ENCODE measurements at regions not wholly inside any gene's neighbourhood (a gene's known extent, or its start where the extent isn't known, plus 50 kb on each side); places are given as distances from the start of the nearest gene placed in this dataset.

DNA sequence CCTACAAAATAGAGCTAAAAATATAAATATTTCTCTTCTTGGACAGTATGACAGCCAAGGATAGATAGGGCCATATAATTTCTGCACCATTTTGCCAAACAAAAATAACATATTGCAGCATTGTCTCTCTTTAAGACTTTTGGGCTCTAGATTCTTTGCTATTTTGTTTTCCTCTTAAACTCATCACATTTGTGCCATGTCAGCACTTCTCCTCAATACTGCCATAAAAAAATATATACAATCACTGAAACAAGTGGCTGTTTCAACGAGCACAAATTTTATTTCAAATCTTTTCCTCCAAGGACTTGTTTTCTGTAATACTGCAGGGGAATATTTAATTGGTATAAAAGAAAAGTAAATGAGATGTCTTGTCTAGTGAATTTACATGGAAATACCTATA lies 1570.0 kb upstream of the NUDT12 start:
- no peak overlapping the region for H3K4me3 ChIP-seq (ENCODE audit: low read depth, low read length)
- TF ChIP-seq MYNN (tag by site-specific recombination; IDR thresholded peaks at IDR 0.05; ENCODE audit: borderline replicate concordance) (no peak), GLI4 (tag by site-specific recombination; IDR thresholded peaks at IDR 0.05) (no peak), REPIN1 (tag by site-specific recombination; IDR thresholded peaks at IDR 0.05; ENCODE audit: low read depth) (no peak), ZNF660 (tag by site-specific recombination; IDR thresholded peaks at IDR 0.05) (no peak), ZNF623 (tag by site-specific recombination; IDR thresholded peaks at IDR 0.05) (no peak), ZFP69B (tag by site-specific recombination; IDR thresholded peaks at IDR 0.05) (no peak), GLIS2 (tag by site-specific recombination; IDR thresholded peaks at IDR 0.05) (no peak), TRIM28 (IDR thresholded peaks at IDR 0.05; ENCODE audit: borderline replicate concordance, low read length) (no peak), ZNF501 (tag by site-specific recombination; IDR thresholded peaks at IDR 0.05) (no peak), ZBTB8A (tag by site-specific recombination; IDR thresholded peaks at IDR 0.05) (no peak), ZNF791 (tag by site-specific recombination; IDR thresholded peaks at IDR 0.05) (no peak), ZNF354C (tag by site-specific recombination; IDR thresholded peaks at IDR 0.05; ENCODE audit: borderline replicate concordance, low read depth) (no peak), ZBTB1 (tag by site-specific recombination; IDR thresholded peaks at IDR 0.05) (no peak), ZNF747 (tag by site-specific recombination; IDR thresholded peaks at IDR 0.05) (no peak), BCL11A (tag by site-specific recombination; IDR thresholded peaks at IDR 0.05; ENCODE audit: low read depth) (no peak), ZNF138 (tag by site-specific recombination; IDR thresholded peaks at IDR 0.05; ENCODE audit: borderline replicate concordance) (no peak)
- TF ChIP-seq, protein P1, sequence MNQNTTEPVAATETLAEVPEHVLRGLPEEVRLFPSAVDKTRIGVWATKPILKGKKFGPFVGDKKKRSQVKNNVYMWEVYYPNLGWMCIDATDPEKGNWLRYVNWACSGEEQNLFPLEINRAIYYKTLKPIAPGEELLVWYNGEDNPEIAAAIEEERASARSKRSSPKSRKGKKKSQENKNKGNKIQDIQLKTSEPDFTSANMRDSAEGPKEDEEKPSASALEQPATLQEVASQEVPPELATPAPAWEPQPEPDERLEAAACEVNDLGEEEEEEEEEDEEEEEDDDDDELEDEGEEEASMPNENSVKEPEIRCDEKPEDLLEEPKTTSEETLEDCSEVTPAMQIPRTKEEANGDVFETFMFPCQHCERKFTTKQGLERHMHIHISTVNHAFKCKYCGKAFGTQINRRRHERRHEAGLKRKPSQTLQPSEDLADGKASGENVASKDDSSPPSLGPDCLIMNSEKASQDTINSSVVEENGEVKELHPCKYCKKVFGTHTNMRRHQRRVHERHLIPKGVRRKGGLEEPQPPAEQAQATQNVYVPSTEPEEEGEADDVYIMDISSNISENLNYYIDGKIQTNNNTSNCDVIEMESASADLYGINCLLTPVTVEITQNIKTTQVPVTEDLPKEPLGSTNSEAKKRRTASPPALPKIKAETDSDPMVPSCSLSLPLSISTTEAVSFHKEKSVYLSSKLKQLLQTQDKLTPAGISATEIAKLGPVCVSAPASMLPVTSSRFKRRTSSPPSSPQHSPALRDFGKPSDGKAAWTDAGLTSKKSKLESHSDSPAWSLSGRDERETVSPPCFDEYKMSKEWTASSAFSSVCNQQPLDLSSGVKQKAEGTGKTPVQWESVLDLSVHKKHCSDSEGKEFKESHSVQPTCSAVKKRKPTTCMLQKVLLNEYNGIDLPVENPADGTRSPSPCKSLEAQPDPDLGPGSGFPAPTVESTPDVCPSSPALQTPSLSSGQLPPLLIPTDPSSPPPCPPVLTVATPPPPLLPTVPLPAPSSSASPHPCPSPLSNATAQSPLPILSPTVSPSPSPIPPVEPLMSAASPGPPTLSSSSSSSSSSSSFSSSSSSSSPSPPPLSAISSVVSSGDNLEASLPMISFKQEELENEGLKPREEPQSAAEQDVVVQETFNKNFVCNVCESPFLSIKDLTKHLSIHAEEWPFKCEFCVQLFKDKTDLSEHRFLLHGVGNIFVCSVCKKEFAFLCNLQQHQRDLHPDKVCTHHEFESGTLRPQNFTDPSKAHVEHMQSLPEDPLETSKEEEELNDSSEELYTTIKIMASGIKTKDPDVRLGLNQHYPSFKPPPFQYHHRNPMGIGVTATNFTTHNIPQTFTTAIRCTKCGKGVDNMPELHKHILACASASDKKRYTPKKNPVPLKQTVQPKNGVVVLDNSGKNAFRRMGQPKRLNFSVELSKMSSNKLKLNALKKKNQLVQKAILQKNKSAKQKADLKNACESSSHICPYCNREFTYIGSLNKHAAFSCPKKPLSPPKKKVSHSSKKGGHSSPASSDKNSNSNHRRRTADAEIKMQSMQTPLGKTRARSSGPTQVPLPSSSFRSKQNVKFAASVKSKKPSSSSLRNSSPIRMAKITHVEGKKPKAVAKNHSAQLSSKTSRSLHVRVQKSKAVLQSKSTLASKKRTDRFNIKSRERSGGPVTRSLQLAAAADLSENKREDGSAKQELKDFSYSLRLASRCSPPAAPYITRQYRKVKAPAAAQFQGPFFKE (tag by site-specific recombination; IDR thresholded peaks at IDR 0.05; ENCODE audit: borderline replicate concordance), result no peak
- TF ChIP-seq, protein P2, sequence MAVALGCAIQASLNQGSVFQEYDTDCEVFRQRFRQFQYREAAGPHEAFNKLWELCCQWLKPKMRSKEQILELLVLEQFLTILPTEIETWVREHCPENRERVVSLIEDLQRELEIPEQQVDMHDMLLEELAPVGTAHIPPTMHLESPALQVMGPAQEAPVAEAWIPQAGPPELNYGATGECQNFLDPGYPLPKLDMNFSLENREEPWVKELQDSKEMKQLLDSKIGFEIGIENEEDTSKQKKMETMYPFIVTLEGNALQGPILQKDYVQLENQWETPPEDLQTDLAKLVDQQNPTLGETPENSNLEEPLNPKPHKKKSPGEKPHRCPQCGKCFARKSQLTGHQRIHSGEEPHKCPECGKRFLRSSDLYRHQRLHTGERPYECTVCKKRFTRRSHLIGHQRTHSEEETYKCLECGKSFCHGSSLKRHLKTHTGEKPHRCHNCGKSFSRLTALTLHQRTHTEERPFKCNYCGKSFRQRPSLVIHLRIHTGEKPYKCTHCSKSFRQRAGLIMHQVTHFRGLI (tag by site-specific recombination; IDR thresholded peaks at IDR 0.05), result no peak
- H3K36me3 ChIP-seq (ENCODE audit: control insufficient read depth in 2 of 2, insufficient read depth in 1 of 2, low read length in 2 of 2), result no peaks in the 10 kb centered on the region

DNA sequence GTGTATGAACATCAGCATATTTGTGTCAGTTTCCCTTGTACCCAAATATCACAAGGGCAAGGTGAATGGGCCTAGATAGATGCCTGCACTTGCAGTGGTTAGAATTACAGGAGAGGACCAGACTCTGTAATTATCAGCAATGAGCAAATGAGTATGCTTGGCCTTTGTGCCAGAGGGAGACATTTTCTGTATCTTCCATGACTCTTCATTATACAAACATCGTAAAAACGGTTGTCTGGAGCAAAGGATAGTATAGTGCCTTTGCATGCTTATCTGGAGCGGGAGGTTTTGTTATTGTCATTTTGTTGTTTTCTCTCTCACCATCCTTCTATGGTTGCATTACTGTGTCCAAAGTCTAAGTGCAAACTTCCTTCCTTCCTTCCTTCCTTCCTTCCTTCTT lies 1568.5 kb upstream of the NUDT12 start:
- Histone ChIP-seq H3K27ac (ENCODE audit: extremely low read depth, low read depth, low read length) (no peak overlapping the region), H3K9me3 (ENCODE audit: control insufficient read depth, insufficient read depth, low read depth, low read length) (no peaks in the 10 kb centered on the region), H3K4me1 (ENCODE audit: control insufficient read depth, insufficient read depth, low read length) (no peaks in the 10 kb centered on the region), H3K36me3 (ENCODE audit: control insufficient read depth in 2 of 2, insufficient read depth in 1 of 2, low read length in 2 of 2) (no peaks in the 10 kb centered on the region), H3K4me3 (ENCODE audit: low read depth, low read length) (no peak overlapping the region)
- CTCF ChIA-PET, result no interaction called here
- POLR2A ChIA-PET, result no interaction called here
- TF ChIP-seq HOXD13 (CRISPR knock-in tag; IDR thresholded peaks at IDR 0.05; ENCODE audit: borderline replicate concordance), result no peak
- TF ChIP-seq ZNF366 (tag by site-specific recombination; conservative IDR thresholded peaks at IDR 0.05), result no peak
- no peak for TF ChIP-seq ZNF274 (IDR thresholded peaks at IDR 0.05; ENCODE audit: low read length)
- no peak for TF ChIP-seq ZNF274 (tag by site-specific recombination; IDR thresholded peaks at IDR 0.05; ENCODE audit: borderline replicate concordance)
- TF ChIP-seq, protein P3, sequence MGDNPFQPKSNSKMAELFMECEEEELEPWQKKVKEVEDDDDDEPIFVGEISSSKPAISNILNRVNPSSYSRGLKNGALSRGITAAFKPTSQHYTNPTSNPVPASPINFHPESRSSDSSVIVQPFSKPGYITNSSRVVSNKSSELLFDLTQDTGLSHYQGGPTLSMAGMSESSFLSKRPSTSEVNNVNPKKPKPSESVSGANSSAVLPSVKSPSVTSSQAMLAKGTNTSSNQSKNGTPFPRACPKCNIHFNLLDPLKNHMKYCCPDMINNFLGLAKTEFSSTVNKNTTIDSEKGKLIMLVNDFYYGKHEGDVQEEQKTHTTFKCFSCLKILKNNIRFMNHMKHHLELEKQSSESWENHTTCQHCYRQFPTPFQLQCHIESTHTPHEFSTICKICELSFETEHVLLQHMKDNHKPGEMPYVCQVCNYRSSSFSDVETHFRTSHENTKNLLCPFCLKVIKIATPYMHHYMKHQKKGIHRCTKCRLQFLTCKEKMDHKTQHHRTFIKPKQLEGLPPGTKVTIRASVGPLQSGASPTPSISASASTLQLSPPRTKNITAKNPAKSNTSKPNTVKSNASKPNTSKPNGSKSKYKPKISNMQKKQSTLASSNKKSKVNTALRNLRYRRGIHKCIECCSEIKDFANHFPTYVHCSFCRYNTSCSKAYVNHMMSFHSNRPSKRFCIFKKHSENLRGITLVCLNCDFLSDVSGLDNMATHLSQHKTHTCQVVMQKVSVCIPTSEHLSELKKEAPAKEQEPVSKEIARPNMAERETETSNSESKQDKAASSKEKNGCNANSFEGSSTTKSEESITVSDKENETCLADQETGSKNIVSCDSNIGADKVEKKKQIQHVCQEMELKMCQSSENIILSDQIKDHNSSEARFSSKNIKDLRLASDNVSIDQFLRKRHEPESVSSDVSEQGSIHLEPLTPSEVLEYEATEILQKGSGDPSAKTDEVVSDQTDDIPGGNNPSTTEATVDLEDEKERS (tag by site-specific recombination; IDR thresholded peaks at IDR 0.05), result no peak
- no peak for TF ChIP-seq ZNF157 (tag by site-specific recombination; IDR thresholded peaks at IDR 0.05)
- TF ChIP-seq ZNF354C (tag by site-specific recombination; IDR thresholded peaks at IDR 0.05; ENCODE audit: borderline replicate concordance, low read depth), result no peak
- no peak for TF ChIP-seq ZNF221 (tag by site-specific recombination; IDR thresholded peaks at IDR 0.05; ENCODE audit: borderline replicate concordance)
- TF ChIP-seq, protein P4, sequence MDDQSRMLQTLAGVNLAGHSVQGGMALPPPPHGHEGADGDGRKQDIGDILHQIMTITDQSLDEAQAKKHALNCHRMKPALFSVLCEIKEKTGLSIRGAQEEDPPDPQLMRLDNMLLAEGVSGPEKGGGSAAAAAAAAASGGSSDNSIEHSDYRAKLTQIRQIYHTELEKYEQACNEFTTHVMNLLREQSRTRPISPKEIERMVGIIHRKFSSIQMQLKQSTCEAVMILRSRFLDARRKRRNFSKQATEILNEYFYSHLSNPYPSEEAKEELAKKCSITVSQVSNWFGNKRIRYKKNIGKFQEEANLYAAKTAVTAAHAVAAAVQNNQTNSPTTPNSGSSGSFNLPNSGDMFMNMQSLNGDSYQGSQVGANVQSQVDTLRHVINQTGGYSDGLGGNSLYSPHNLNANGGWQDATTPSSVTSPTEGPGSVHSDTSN (CRISPR knock-in tag; IDR thresholded peaks at IDR 0.05), result no peak

More for the DNA sequence above, 1570.0 kb upstream of the NUDT12 start:
- H3K4me1 ChIP-seq (ENCODE audit: control insufficient read depth, insufficient read depth, low read length), result no peaks in the 10 kb centered on the region
- no peak overlapping the region for H3K27ac ChIP-seq (ENCODE audit: extremely low read depth, low read depth, low read length)
- POLR2A ChIA-PET, result no interaction called here
- H3K9me3 ChIP-seq (ENCODE audit: control insufficient read depth, insufficient read depth, low read depth, low read length), result no peaks in the 10 kb centered on the region
- CTCF ChIA-PET, result no interaction called here

Data from HEK293 (cell line).